Mesenchymal stem cell (in vitro differentiated cells and primary cell): ENCODE measurements at regions not wholly inside any gene's neighbourhood (a gene's known extent, or its start where the extent isn't known, plus 50 kb on each side); places are given as distances from the start of the nearest gene placed in this dataset.

Source experiments
- DNase-seq: peaks from one replicate; pipeline ENCODE4 v3.0.0-alpha.2; 2013
- H2AFZ ChIP-seq: one replicate; pipeline ENCODE4 v1.6.1; 2013; ENCODE audit warnings: low read depth, mild to moderate bottlenecking, control low read depth, inconsistent platforms, low read length, moderate library complexity
- H2AK5ac ChIP-seq: 2 replicates; pipeline ENCODE4 v1.6.1; 2013; ENCODE audit warnings: low read length, moderate library complexity, mild to moderate bottlenecking, inconsistent platforms; ENCODE audit not compliant: severe bottlenecking
- H2BK120ac ChIP-seq: one replicate; pipeline ENCODE4 v1.6.1; 2013; ENCODE audit warnings: low read depth, mild to moderate bottlenecking, inconsistent platforms, low read length, moderate library complexity
- H2BK12ac ChIP-seq, 2 experiments: one replicate each; pipeline ENCODE4 v1.6.1; 2013; ENCODE audit warnings: inconsistent platforms in 2 of 2, low read length in 2 of 2, mild to moderate bottlenecking in 2 of 2, moderate library complexity in 2 of 2, control low read depth in 1 of 2
- H2BK15ac ChIP-seq: one replicate; pipeline ENCODE4 v1.6.1; 2013; ENCODE audit warnings: mild to moderate bottlenecking, low read depth, inconsistent platforms; ENCODE audit not compliant: poor library complexity, severe bottlenecking
- H2BK5ac ChIP-seq: 2 replicates; pipeline ENCODE4 v1.6.1; 2013; ENCODE audit warnings: low read depth, mild to moderate bottlenecking, low read length, control low read depth, inconsistent platforms; ENCODE audit not compliant: poor library complexity, severe bottlenecking
- H3K14ac ChIP-seq, 2 experiments: one replicate each; pipeline ENCODE4 v1.6.1; 2013; ENCODE audit warnings: inconsistent platforms in 2 of 2, low read length in 2 of 2, control low read depth in 1 of 2, mild to moderate bottlenecking in 1 of 2, moderate library complexity in 1 of 2
- H3K18ac ChIP-seq, 2 experiments: one replicate each; pipeline ENCODE4 v1.6.1; 2013; ENCODE audit warnings: inconsistent platforms in 2 of 2, low read length in 2 of 2, control low read depth in 1 of 2, low read depth in 1 of 2, mild to moderate bottlenecking in 1 of 2
- H3K23ac ChIP-seq, 2 experiments: one replicate each; pipeline ENCODE4 v1.6.1; 2013; ENCODE audit warnings: inconsistent platforms in 2 of 2, low read length in 2 of 2, mild to moderate bottlenecking in 2 of 2, moderate library complexity in 2 of 2, control low read depth in 1 of 2
- H3K27ac ChIP-seq: 2 replicates; pipeline ENCODE4 v1.5.1; 2013; ENCODE audit warnings: mild to moderate bottlenecking, moderate library complexity, low read length, control low read depth, inconsistent platforms; ENCODE audit not compliant: poor library complexity, severe bottlenecking
- H3K27me3 ChIP-seq, 2 experiments: 2 replicates each; pipeline versions ENCODE4 v1.6.1 to v1.7.0; 2013; ENCODE audit warnings: low read length in 2 of 2, mild to moderate bottlenecking in 2 of 2, moderate library complexity in 2 of 2, control low read depth in 1 of 2, inconsistent platforms in 1 of 2; ENCODE audit not compliant: control insufficient read depth in 1 of 2, insufficient read depth in 1 of 2
- H3K36me3 ChIP-seq, 2 experiments: 2 replicates each; pipeline versions ENCODE4 v1.6.1 to v1.7.0; 2013; ENCODE audit warnings: low read length in 2 of 2, control low read depth in 1 of 2, inconsistent platforms in 1 of 2, low read depth in 1 of 2, mild to moderate bottlenecking in 1 of 2; ENCODE audit not compliant: insufficient read depth in 2 of 2, control insufficient read depth in 1 of 2
- H3K4ac ChIP-seq, 2 experiments: one replicate each; pipeline ENCODE4 v1.6.1; 2013; ENCODE audit warnings: inconsistent platforms in 2 of 2, low read length in 2 of 2, mild to moderate bottlenecking in 2 of 2, moderate library complexity in 2 of 2, control low read depth in 1 of 2, low read depth in 1 of 2
- H3K4me1 ChIP-seq: 2 replicates; pipeline ENCODE4 v1.6.1; 2013; ENCODE audit warnings: low read depth, low read length, control low read depth; ENCODE audit not compliant: control insufficient read depth, insufficient read depth
- H3K4me2 ChIP-seq: 2 replicates; pipeline ENCODE4 v1.6.1; 2013; ENCODE audit warnings: low read length, mild to moderate bottlenecking, inconsistent platforms; ENCODE audit not compliant: poor library complexity, severe bottlenecking
- H3K4me3 ChIP-seq, 2 experiments: 2 replicates each; pipeline versions ENCODE4 v1.5.1 to v1.7.0; 2013; ENCODE audit warnings: low read length in 2 of 2, mild to moderate bottlenecking in 2 of 2, control low read depth in 1 of 2, low read depth in 1 of 2; ENCODE audit not compliant: insufficient read depth in 1 of 2
- H3K79me1 ChIP-seq: replicated peaks from 2 replicates; pipeline ENCODE4 v1.6.1; 2013; ENCODE audit warnings: mild to moderate bottlenecking, control low read depth, low read length, inconsistent platforms; ENCODE audit not compliant: poor library complexity, severe bottlenecking
- H3K9ac ChIP-seq: 2 replicates; pipeline ENCODE4 v1.7.0; 2013; ENCODE audit warnings: mild to moderate bottlenecking, low read length, moderate library complexity
- H3K9me3 ChIP-seq: 2 replicates; pipeline ENCODE4 v1.7.0; 2013; ENCODE audit warnings: mild to moderate bottlenecking, low read length; ENCODE audit not compliant: control insufficient read depth
- H4K8ac ChIP-seq: one replicate; pipeline ENCODE4 v1.6.1; 2013; ENCODE audit warnings: inconsistent platforms, mild to moderate bottlenecking, low read length, moderate library complexity
- H4K91ac ChIP-seq: one replicate; pipeline ENCODE4 v1.6.1; 2013; ENCODE audit warnings: mild to moderate bottlenecking, low read length, inconsistent platforms
- WGBS: methylation state at CpG from one replicate; pipeline ENCODE4 v1.1.7; 2013; ENCODE audit warnings: mixed read lengths; 5-methylcytosine and 5-hydroxymethylcytosine counted together

DNA sequence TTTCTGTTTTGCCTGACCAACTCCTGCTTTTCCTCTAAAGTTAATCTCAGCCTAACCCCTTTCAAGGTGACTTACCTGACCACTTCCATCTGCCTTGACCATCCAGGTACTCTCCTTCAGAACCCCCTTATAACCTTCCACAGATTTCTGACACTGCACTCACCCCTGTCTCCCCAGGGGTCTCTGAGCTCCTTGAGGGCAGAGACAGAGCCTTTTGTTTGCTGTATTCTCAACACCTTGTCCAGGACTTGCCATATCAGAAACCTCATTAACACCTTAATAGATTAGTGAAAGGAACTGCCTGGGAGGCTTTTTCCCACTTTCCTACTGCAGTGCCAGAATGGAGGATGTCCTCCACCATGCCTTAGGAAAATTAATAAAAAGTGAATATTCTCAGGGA lies 119.7 kb upstream of the SERPINE2 start:
- H2AFZ ChIP-seq: no peak overlapping the region
- H3K4me1 ChIP-seq: peaks cover 6% of the 10 kb centered on the region
- no peak for DNase-seq
- H2BK12ac ChIP-seq: no peak overlapping the region
- no peak overlapping the region for H3K23ac ChIP-seq
- H3K4me2 ChIP-seq: no peak overlapping the region
- H2BK120ac ChIP-seq: no peak overlapping the region
- H3K27ac ChIP-seq: no peak overlapping the region
- no peak overlapping the region for H2BK5ac ChIP-seq
- no peak overlapping the region for H3K4me3 ChIP-seq
- H3K18ac ChIP-seq: no peak overlapping the region
- no peak overlapping the region for H3K9ac ChIP-seq
- H3K14ac ChIP-seq: no peak overlapping the region
- no peak overlapping the region for H2BK15ac ChIP-seq
- no peaks in the 10 kb centered on the region for H3K9me3 ChIP-seq
- no peak overlapping the region for H3K4ac ChIP-seq
- H3K27me3 ChIP-seq: no peaks in the 10 kb centered on the region
- no peaks in the 10 kb centered on the region for H3K79me1 ChIP-seq
- H2AK5ac ChIP-seq: no peak overlapping the region
- no peak overlapping the region for H4K91ac ChIP-seq
- no peak overlapping the region for H4K8ac ChIP-seq
- no peaks in the 10 kb centered on the region for H3K36me3 ChIP-seq

DNA sequence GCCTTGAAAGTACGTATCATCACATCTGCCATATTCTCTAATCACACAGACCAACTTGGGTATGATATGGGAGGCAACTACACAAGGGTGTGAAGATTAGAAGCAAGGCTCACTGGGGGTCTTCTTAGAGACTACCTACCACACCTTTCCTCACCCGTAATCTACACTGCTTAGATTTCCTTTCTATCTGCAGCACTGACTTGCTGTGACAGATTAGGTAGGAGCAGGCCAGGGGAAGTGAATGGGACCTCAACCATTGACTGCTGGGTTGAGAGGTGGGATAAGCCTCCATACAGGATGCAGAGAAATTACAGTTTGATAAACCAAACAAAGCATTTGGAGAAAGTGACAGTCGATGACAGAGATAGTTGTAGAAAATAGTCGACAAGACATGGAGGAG lies 119.0 kb upstream of the SERPINE2 start:
- H3K9ac ChIP-seq: no peak overlapping the region

DNA sequence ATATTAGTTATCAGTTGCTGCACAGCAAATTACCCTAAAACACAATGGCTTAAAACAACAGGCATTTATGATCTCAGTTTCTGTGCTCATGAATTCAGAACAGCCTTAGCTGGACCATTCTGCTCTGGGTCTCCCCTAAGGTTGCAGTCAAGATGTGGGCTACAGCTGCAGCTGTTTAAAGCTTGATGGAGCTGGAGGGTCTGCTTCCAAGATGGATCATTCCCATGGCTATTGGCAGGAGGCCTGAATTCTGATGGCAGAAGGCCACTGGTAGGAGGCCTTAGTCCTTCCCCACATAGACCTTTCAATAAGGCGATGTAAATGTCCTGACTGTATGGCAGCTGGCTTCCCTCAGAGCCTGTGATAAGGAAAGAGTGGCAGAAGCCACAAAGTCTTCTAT lies 118.6 kb upstream of the SERPINE2 start:
- H3K27ac ChIP-seq: no peak overlapping the region
- H4K8ac ChIP-seq: no peak overlapping the region
- no peak overlapping the region for H3K4ac ChIP-seq
- no peak overlapping the region for H3K4me3 ChIP-seq
- no peak overlapping the region for H3K14ac ChIP-seq
- no peaks in the 10 kb centered on the region for H3K9me3 ChIP-seq
- no peak overlapping the region for H2BK5ac ChIP-seq
- no peak overlapping the region for H3K4me2 ChIP-seq
- 80% methylated on average over 1 of the region's 1 CpG for WGBS
- DNase-seq: no peak
- H3K27me3 ChIP-seq: no peaks in the 10 kb centered on the region
- no peak overlapping the region for H2AFZ ChIP-seq
- no peak overlapping the region for H3K18ac ChIP-seq
- no peak overlapping the region for H2BK12ac ChIP-seq
- peaks cover 6% of the 10 kb centered on the region for H3K4me1 ChIP-seq
- no peaks in the 10 kb centered on the region for H3K79me1 ChIP-seq
- no peak overlapping the region for H4K91ac ChIP-seq
- no peak overlapping the region for H2BK120ac ChIP-seq
- no peak overlapping the region for H2AK5ac ChIP-seq
- no peaks in the 10 kb centered on the region for H3K36me3 ChIP-seq
- no peak overlapping the region for H2BK15ac ChIP-seq
- H3K9ac ChIP-seq: no peak overlapping the region
- no peak overlapping the region for H3K23ac ChIP-seq

More for the DNA sequence above, 119.0 kb upstream of the SERPINE2 start:
- H3K4me2 ChIP-seq: no peak overlapping the region
- no peak overlapping the region for H3K27ac ChIP-seq
- 38% methylated on average over 3 of the region's 4 CpGs for WGBS
- H3K18ac ChIP-seq: no peak overlapping the region
- H3K36me3 ChIP-seq: no peaks in the 10 kb centered on the region
- no peak overlapping the region for H2BK5ac ChIP-seq
- no peak overlapping the region for H3K14ac ChIP-seq
- no peak for DNase-seq
- H3K9me3 ChIP-seq: no peaks in the 10 kb centered on the region
- H3K79me1 ChIP-seq: no peaks in the 10 kb centered on the region
- no peak overlapping the region for H3K4me3 ChIP-seq
- H4K91ac ChIP-seq: no peak overlapping the region
- H2BK12ac ChIP-seq: no peak overlapping the region
- H3K4me1 ChIP-seq: peaks cover 6% of the 10 kb centered on the region
- H3K27me3 ChIP-seq: no peaks in the 10 kb centered on the region
- H2BK15ac ChIP-seq: no peak overlapping the region
- no peak overlapping the region for H3K4ac ChIP-seq
- no peak overlapping the region for H2AFZ ChIP-seq
- H3K23ac ChIP-seq: no peak overlapping the region
- no peak overlapping the region for H2AK5ac ChIP-seq
- H2BK120ac ChIP-seq: no peak overlapping the region
- no peak overlapping the region for H4K8ac ChIP-seq

DNA sequence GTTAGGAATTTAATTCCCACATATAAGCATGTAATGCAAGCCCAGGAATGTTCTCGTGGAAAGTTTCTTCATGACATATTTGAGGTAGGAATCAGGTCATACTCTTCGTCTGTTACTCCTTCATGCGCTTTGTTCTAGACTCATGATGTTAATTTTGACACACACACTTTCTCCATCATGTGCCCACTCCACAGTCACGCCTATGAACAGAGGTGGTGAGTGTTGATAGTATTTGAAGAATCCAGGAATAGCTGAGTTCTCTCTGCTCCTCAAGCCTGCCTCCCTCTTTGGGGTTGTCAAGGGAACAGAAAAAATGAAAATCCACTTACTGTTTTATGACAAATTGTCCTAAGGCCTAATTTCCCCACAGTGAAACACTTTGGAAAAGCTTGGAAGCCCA lies 117.3 kb upstream of the SERPINE2 start:
- Histone ChIP-seq H3K27ac (no peak overlapping the region), H4K8ac (peak overlapping the region; percentile 27), H2BK120ac (no peak overlapping the region), H3K14ac (no peak overlapping the region), H3K79me1 (no peaks in the 10 kb centered on the region), H2BK5ac (no peak overlapping the region), H2AFZ (no peak overlapping the region), H2BK12ac (peak overlapping the region in 1 of 2 experiments; percentile 52), H2BK15ac (no peak overlapping the region), H3K9ac (no peak overlapping the region), H3K18ac (no peak overlapping the region), H3K4me3 (no peak overlapping the region), H3K4me2 (no peak overlapping the region), H3K23ac (no peak overlapping the region), H4K91ac (no peak overlapping the region), H3K27me3 (no peaks in the 10 kb centered on the region), H3K4ac (no peak overlapping the region), H3K36me3 (no peaks in the 10 kb centered on the region), H2AK5ac (peak overlapping the region; percentile 17), H3K9me3 (no peaks in the 10 kb centered on the region), H3K4me1 (peaks cover 3% of the 10 kb centered on the region)
- DNase-seq: no peak
- WGBS: no CpG with 5 or more reads among the region's 4 CpGs
